MCF 10A (cell line): ENCODE measurements at regions not wholly inside any gene's neighbourhood (a gene's known extent, or its start where the extent isn't known, plus 50 kb on each side); places are given as distances from the start of the nearest gene placed in this dataset.
A peak's percentile ranks its signal among the peaks of the same experiment; 100 is the strongest.

Experiments
- BruUV-seq: library from RNA; stranded (reverse); fragments of 400-500 nt; replicated peaks from 2 replicates; lab custom pipeline; 2021; lab: Mats Ljungman, UMichigan
- CTCF ChIA-PET: fragments of 300-600 bp; sonication (Branson Sonifier 250); formaldehyde crosslinking; extraction: SDS; loops from one replicate; lab custom pipeline; 2021; ENCODE audit warnings: antibody characterized with exemption, inconsistent platforms; lab: Yijun Ruan, JAX
- POLR2A ChIA-PET: fragments of 300-600, 350-650 bp; sonication (Branson Sonifier 250); formaldehyde crosslinking; extraction: SDS; loops from one replicate; lab custom pipeline; 2020; ENCODE audit warnings: antibody characterized with exemption, inconsistent platforms; lab: Yijun Ruan, JAX
- DNase-seq: peaks from one replicate; pipeline ENCODE4 v3.0.0-alpha.2; 2018; ENCODE audit not compliant: unreplicated experiment
- H3K27ac Mint-ChIP-seq: one replicate; pipeline ENCODE4 v1.8.0; 2022; ENCODE audit warnings: mild to moderate bottlenecking, low read depth, mixed read lengths; ENCODE audit not compliant: unreplicated experiment
- H3K27me3 Mint-ChIP-seq: one replicate; pipeline ENCODE4 v1.8.0; 2022; ENCODE audit warnings: mixed read lengths; ENCODE audit not compliant: insufficient read depth, unreplicated experiment
- H3K36me3 Mint-ChIP-seq: one replicate; pipeline ENCODE4 v1.8.0; 2022; ENCODE audit warnings: mild to moderate bottlenecking, moderate library complexity, mixed read lengths; ENCODE audit not compliant: insufficient read depth, unreplicated experiment
- H3K4me1 Mint-ChIP-seq: one replicate; pipeline ENCODE4 v1.8.0; 2022; ENCODE audit warnings: mixed read lengths; ENCODE audit not compliant: insufficient read depth, unreplicated experiment
- H3K4me3 Mint-ChIP-seq: one replicate; pipeline ENCODE4 v1.8.0; 2022; ENCODE audit warnings: mild to moderate bottlenecking, moderate library complexity, mixed read lengths; ENCODE audit not compliant: unreplicated experiment
- H3K9me3 Mint-ChIP-seq: one replicate; pipeline ENCODE4 v1.8.0; 2022; ENCODE audit warnings: mixed read lengths; ENCODE audit not compliant: unreplicated experiment
- CTCF ChIP-seq: fragments of 200-600 bp; IDR thresholded peaks from one replicate; pipeline ENCODE4 v1.8.0; 2022; ENCODE audit warnings: antibody characterized with exemption, mild to moderate bottlenecking; ENCODE audit not compliant: unreplicated experiment
- intact Hi-C: fragments of 100-400 bp; cut with micrococcal nuclease; formaldehyde crosslinking; loops from 2 replicates; pipeline ENCODE4 v1.14.1; 2022

- H3K9me3 Mint-ChIP-seq = no peaks in the 10 kb centered on the region
- H3K4me1 Mint-ChIP-seq = no peaks in the 10 kb centered on the region
- intact Hi-C loops = no loop called here
- DNase-seq = peak; percentile 29
- ChIA-PET CTCF (interaction anchor here (0.6 to 0.7 kb wide), 2 partner anchors 20 to 1346 kb away, joined by 3 read pairs; no protein-coding TSS in a partner anchor), POLR2A (interaction anchor here (0.6 to 1.3 kb wide), 3 partner anchors 9 to 39 kb away, joined by 3 to 4 read pairs (median 4); no protein-coding TSS in a partner anchor)
- H3K27ac Mint-ChIP-seq = no peak overlapping the region
- TF ChIP-seq CTCF = no peak
- BruUV-seq = no TSS peak
- H3K36me3 Mint-ChIP-seq = no peaks in the 10 kb centered on the region
- no peak overlapping the region for H3K4me3 Mint-ChIP-seq
- H3K27me3 Mint-ChIP-seq = no peaks in the 10 kb centered on the region
Measured at GRCh38 chr3:152100491-152101132, 168.1 kb upstream of the MBNL1 start.

- H3K27ac Mint-ChIP-seq = no peak overlapping the region
- H3K36me3 Mint-ChIP-seq = no peaks in the 10 kb centered on the region
- no peaks in the 10 kb centered on the region for H3K27me3 Mint-ChIP-seq
- no peak for TF ChIP-seq CTCF
- H3K4me1 Mint-ChIP-seq = no peaks in the 10 kb centered on the region
- intact Hi-C loops = no loop called here
- BruUV-seq = no TSS peak
- CTCF ChIA-PET = interaction anchor here (0.6 kb wide), 1 partner anchor 334 kb away, joined by 3 read pairs; no protein-coding TSS in a partner anchor
- H3K4me3 Mint-ChIP-seq = no peak overlapping the region
- DNase-seq = no peak
- no peaks in the 10 kb centered on the region for H3K9me3 Mint-ChIP-seq
- POLR2A ChIA-PET = interaction anchor here (0.7 kb wide), 1 partner anchor 97 kb away, joined by 3 read pairs; no protein-coding TSS in a partner anchor
Measured at GRCh38 chr3:152102410-152102809, 166.3 kb upstream of the MBNL1 start.

- intact Hi-C loops = no loop called here
- H3K4me1 Mint-ChIP-seq = no peaks in the 10 kb centered on the region
- no peaks in the 10 kb centered on the region for H3K36me3 Mint-ChIP-seq
- ChIA-PET CTCF (no interaction called here), POLR2A (no interaction called here)
- BruUV-seq = no TSS peak
- no peak overlapping the region for H3K4me3 Mint-ChIP-seq
- no peak for DNase-seq
- no peak overlapping the region for H3K27ac Mint-ChIP-seq
- no peak for TF ChIP-seq CTCF
- H3K9me3 Mint-ChIP-seq = no peaks in the 10 kb centered on the region
- no peaks in the 10 kb centered on the region for H3K27me3 Mint-ChIP-seq
Measured at GRCh38 chr3:152103257-152103656, 165.5 kb upstream of the MBNL1 start.

DNA sequence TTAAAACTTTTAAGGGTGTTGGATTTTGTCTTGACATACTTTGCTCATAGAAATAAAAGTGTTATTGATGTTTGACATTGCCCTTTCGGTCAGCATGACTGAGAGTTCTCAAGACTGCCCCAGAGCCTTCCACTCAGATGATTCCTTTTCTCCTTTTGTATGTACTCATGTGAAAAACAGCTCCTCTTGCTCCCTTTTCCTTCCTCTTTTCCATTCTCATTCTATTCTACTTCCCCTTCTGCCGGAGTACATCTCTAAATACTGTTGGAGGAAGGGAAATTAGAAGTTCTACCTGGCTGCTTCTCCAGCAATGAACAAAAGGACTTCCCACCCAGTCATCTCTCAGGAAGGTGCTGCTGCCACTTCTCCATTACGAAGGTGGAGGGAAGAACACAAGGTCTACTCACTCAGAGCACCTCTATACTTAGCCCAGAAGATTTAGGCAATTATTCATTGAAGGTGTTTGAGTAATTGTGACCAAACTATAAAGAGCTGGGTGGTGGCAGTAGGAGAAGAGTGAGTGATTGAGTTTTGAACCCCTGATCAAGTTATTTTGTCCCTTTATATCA, 163.8 kb upstream of the MBNL1 start:
- intact Hi-C loops = no loop called here
- DNase-seq = no peak
- no peak overlapping the region for H3K27ac Mint-ChIP-seq
- no peaks in the 10 kb centered on the region for H3K27me3 Mint-ChIP-seq
- H3K4me1 Mint-ChIP-seq = no peaks in the 10 kb centered on the region
- H3K9me3 Mint-ChIP-seq = no peaks in the 10 kb centered on the region
- TF ChIP-seq CTCF = no peak
- no TSS peak for BruUV-seq
- H3K4me3 Mint-ChIP-seq = no peak overlapping the region
- no peaks in the 10 kb centered on the region for H3K36me3 Mint-ChIP-seq
- POLR2A ChIA-PET = no interaction called here
- CTCF ChIA-PET = no interaction called here
